Stimulated activated naive CD8-positive, alpha-beta T cell treated with anti-CD3 and anti-CD28 coated beads, Interleukin-15, Interleukin-2, amounts not matched to agents 100 U/mL and 50 U/mL, for 24 hours (primary cell): ENCODE measurements at regions not wholly inside any gene's neighbourhood (a gene's known extent, or its start where the extent isn't known, plus 50 kb on each side); places are given as distances from the start of the nearest gene placed in this dataset.
"Not testable (repeated sequence)": the region's sequence is repeated elsewhere in the genome, so short reads cannot be mapped to it uniquely, and the experiment has no call there.

ENCODE experiments used
- ATAC-seq: fragments of 150-1000 bp; cut with Tn5 transposase; one replicate; pipeline ENCODE4 v1.10.0; 2021
- DNase-seq: peaks from one replicate; pipeline ENCODE4 v3.0.0; 2021

GRCh38 chr3:177713928-177714900 is 516.9 kb upstream of the TBL1XR1 start:
- ATAC-seq (no peak), DNase-seq (no peak)

- DNase-seq (no peak), ATAC-seq (no peak)
These were observed 517.7 kb upstream of the TBL1XR1 start for GRCh38 chr3:177714945-177715344.

- ATAC-seq (no peak), DNase-seq (no peak)
These were observed 518.7 kb upstream of the TBL1XR1 start for GRCh38 chr3:177715980-177716379.

- ATAC-seq, DNase-seq: not testable (repeated sequence)
These were observed 523.6 kb upstream of the TBL1XR1 start for GRCh38 chr3:177720927-177721326.

DNA sequence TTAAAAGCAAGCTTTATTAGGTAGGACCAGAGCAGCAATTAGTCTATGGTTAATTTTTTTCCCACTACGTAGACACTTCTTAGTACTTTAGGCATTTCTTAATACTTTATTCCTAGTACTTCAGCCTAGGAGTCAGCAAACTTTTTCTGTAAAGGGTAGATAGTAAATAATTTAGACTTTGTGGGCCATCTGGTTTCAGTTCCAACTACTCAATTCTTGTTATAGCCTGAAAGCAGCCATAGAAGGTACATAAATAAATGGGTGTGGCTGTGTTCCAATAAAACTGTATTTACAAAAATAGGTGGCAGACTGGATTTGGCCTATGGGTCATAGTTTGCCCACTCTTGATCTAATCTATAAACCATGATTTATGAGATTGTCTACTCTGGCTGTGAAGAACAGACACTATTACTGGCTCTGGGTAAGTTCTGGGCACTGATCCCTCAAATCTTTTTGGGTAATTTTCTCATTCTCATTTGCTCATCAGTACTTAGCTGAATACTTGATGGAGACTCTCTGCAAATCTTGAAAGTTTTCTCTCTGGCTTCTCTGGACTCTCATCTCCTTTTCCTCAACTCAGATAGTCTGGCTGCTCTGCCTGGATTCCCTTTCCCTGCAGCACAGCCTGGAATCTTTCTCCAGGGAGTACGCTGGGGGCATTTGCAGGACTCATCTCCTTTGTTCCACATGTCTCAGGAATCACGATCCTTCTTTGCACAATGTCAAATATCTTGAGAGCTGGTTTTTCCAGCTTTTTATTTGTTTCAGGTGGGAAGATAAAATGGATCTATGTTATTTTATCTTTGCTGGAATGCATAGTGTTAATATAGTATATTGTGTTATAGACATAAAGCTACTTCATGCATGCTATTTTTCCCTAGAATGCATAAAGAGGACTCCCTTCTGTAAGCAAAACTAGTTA is 524.8 kb upstream of the TBL1XR1 start:
- ATAC-seq = no peak
- no peak for DNase-seq

- DNase-seq = no peak
- no peak for ATAC-seq
These were observed 526.8 kb upstream of the TBL1XR1 start for GRCh38 chr3:177724020-177724638.

GRCh38 chr3:177725165-177725564 is 527.9 kb upstream of the TBL1XR1 start:
- ATAC-seq = no peak
- DNase-seq = no peak

DNA sequence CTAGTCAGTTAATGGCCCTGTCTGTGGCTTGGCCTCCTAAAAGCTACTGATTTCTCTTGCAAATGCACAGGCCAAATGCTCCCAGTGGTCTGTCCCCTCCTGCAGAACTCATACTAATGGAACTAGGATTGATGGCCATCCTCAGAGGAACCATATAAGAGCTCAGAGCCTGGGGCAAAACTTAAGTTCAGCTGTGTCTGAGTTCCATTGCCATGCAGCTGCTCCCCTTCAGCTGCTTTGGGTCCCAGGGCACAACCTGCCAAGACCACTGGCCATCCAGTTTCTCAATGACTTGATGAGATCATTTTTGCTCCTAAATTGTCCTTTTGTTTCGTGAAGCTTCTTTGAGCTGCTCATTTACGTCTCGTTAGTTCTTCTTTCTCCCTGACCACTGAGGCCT is 529.5 kb upstream of the TBL1XR1 start:
- ATAC-seq = no peak

DNA sequence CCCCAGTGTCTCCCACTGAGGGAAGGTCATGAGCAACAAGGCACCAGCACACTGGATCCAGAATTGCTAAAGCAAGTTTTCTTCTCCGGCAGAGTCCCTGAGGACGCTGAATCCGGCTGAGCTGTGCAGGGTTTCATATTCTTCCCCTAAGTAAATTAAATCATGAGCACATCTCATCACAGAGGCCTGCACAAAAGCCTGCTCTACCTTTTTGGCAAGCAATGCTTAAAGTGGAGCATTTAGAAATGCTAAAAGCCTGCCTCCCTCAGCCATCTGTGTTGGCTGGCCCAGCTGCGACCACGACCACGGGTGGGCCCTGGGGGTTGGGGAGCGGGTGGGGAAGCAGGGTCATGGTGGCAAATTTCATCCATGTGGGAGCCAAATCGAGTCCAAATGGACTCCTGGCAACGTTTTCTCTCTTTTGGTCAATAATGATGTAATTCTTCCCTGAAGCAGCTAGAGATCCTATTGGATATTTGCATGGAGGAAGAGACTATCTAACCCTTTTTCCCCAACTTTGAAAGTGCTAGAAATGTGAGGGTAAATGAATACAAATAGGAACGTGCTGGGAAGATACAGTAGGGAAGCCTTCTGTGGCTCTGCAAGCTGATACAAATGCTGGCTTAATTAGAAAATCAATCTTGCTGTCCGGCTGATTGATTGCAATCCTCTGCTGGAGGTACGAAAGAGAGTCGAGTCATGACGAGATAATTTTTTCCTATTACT is 532.8 kb upstream of the TBL1XR1 start:
- DNase-seq = no peak
- no peak for ATAC-seq

More for the DNA sequence above, 529.5 kb upstream of the TBL1XR1 start:
- no peak for DNase-seq

DNA sequence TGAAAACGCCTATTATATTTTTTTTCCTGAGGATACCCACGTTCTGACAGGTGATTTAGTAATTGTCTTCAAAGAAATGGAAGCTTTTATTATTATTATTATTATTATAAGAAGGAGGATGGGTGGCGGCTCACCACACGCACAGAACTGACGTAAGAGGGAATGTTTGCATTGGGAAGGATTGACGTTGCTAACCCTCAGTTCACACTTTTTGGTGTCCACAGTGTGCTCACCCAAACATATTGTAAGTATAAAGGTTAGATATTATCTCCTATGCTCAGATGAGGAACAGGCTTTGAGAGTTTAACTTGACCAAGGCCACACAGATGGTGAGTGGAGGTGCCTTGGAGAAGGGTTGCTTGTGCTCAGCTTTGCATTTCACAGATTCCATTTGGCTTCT is 533.5 kb upstream of the TBL1XR1 start:
- DNase-seq (no peak), ATAC-seq (no peak)

DNA sequence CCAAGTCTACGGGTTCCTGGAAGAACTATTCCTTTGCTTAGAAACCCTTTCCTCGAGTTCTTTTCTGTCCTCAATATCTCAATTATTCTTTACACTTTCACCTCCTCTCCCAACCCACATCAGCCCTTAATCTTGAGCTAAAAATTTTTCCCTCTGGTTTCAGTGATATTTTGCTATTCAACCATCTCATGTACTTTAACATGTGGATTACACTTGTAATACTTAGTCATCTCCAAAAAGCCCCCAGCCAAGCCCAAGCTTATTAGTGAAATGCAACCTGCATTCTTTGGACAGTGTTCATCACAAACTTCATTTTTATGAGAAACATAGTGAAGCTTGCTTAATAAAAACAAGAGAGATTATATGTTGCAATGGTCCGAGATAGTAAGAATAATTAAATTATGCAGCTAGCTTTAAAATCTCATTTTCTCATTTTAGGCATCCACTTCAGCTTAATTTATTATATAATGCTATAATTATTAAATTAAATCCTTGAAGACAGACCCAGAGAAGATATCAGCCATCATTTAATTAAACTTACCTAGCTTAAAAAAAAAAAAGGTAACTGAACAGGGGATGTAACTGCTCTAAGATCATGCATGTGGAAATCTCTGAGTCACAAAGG is 534.5 kb upstream of the TBL1XR1 start:
- DNase-seq = no peak
- ATAC-seq = no peak

- DNase-seq = no peak
- ATAC-seq = no peak
These were observed 536.0 kb upstream of the TBL1XR1 start for GRCh38 chr3:177733233-177733632.

DNA sequence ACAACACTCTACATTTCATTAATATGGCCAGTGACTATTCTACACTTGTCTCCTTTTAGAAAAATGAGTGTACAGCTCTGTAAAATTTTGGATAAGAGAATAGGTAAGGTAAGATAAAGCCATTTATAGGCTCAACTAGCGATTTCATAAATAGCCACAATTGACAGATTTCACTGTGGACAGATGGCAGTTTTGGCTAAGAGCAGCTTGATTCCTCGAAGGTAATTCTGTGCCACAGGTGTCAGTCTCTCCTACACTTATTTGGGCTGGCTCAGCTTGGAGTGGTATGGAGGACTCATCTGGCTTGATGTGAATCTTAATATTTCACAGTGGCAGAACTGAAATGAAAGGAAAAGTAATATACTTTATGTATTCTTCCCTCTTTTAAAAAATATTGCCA is 536.7 kb upstream of the TBL1XR1 start:
- no peak for ATAC-seq
- no peak for DNase-seq

DNA sequence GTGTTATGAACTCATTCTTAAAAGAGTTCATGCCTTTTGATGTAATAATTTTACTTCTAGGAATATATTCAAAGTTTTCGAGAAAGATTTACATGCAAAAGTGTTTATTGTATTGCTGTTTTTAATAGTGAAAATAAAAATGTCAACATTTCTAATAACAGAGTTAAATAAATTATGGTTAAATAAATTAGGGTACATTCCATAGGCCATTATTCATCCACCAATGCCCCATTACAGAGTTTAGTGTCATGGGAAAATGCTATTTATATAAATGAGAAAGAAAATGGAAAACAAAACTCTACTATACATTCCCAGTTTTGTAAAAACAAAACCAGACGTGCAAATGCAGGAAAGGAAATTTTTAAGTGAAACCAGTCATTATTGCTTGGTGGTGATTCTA is 538.1 kb upstream of the TBL1XR1 start:
- ATAC-seq (no peak), DNase-seq (no peak)

DNA sequence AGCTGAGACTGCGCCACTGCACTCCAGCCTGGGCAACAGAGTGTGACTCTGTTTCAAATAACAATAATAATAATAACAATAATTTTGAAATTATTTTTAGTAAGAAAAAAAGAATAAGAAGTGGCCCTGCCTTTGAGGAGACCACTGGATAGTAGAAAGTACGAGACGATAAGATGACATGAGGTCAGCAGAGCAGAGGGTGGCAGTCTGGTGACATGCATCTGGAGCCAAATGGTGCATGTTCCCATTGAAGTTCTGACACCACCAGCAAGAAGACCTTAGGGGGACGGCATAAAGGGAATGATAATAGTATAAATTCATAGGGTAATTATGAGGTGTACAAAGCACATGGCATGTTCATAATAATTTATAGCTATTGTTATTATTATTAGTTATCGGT is 542.2 kb upstream of the TBL1XR1 start:
- no peak for ATAC-seq
- DNase-seq = no peak

DNA sequence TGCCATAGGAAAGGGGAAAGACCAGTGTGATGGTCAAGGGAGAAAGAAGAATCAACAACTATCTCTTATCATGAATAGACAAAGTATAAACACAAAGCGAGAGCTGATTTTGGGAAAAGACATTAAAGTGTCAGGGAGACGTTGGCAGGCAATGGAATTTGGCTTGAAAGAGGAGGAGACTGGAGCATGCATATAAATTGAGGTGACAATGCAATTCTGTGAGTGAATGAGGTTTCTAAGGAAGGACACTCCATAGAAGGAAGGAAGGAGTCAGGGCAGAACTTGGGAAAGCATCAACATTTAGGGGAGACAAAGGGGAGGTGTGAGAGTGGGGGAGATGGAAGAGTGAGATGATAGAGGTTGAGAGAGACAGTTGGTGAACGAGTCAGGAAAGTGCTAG is 543.0 kb upstream of the TBL1XR1 start:
- no peak for ATAC-seq
- no peak for DNase-seq

DNA sequence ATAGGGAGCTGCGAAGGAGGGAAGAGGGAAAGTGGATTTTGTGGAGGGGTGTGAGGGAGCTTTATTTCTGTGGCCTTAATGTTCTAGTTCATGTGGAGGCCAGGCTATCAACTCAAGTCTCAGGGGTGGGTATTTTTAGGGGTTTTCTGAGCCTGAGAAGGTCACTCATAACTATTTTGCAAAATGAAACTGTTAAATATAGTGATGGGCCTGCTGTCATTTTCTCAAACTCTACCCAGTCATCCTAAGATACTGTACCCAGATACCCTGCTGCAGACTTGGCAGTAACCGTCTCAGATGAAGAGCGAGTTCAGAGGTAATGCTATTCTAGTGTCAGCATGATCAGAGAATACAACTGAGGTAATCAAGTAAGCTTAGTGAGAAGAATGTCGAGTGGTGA is 545.0 kb upstream of the TBL1XR1 start:
- DNase-seq (no peak), ATAC-seq (no peak)

- ATAC-seq (no peak), DNase-seq (no peak)
These were observed 546.0 kb upstream of the TBL1XR1 start for GRCh38 chr3:177743173-177743890.

- ATAC-seq = no peak
- no peak for DNase-seq
These were observed 547.8 kb upstream of the TBL1XR1 start for GRCh38 chr3:177744873-177745606.

- ATAC-seq (no peak), DNase-seq (no peak)
These were observed 548.3 kb upstream of the TBL1XR1 start for GRCh38 chr3:177745607-177746005.
